ENCODE measurements at regions not wholly inside any gene's neighbourhood (a gene's known extent, or its start where the extent isn't known, plus 50 kb on each side); places are given as distances from the start of the nearest gene placed in this dataset.

DNA sequence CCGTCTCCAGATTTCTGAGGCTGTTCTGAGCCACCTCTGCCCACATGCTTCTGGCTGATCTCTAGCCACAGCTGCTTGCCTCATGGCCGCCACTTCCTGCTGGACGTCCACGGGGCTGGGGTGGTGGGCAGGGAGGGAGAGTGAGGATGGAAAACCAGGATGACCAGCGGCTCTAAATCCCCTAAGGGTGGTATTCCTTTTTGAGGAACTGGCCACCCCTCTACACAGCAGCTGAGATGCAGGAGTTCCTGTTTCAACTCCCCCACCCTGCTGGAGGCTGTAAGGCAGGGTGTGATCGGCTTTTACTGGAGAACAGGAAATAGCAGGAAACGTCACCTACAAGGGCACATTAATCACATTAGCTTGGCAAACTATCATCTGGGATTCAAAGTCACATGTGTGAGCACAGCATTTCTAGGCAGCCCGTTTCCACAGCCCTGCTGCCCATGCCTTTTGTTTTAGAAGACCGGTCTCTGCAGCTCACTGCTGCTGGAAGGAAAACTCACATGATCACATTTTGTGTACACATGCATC is 181.6 kb upstream of the ECI2 start:
- Histone ChIP-seq H3K9me3 (ENCODE audit: control insufficient read depth, insufficient read depth, low read length) (peaks cover 5% of the 10 kb centered on the region), H3K4me3 (ENCODE audit: low read depth, low read length) (no peak overlapping the region), H3K36me3 (ENCODE audit: control insufficient read depth, insufficient read depth, low read length) (no peaks in the 10 kb centered on the region), H3K27ac (ENCODE audit: low read depth, low read length) (no peak overlapping the region), H3K27me3 (ENCODE audit: control insufficient read depth, insufficient read depth, low read length) (no peaks in the 10 kb centered on the region), H3K4me1 (ENCODE audit: control insufficient read depth, insufficient read depth, low read length) (no peaks in the 10 kb centered on the region)
- DNase-seq (ENCODE audit: low read depth in 4 of 6, low spot score in 6 of 6): peak in 1 of 6 donors; percentile 56
- 50% methylated on average over 5 of the region's 9 CpGs for WGBS (ENCODE audit: insufficient coverage)

DNA sequence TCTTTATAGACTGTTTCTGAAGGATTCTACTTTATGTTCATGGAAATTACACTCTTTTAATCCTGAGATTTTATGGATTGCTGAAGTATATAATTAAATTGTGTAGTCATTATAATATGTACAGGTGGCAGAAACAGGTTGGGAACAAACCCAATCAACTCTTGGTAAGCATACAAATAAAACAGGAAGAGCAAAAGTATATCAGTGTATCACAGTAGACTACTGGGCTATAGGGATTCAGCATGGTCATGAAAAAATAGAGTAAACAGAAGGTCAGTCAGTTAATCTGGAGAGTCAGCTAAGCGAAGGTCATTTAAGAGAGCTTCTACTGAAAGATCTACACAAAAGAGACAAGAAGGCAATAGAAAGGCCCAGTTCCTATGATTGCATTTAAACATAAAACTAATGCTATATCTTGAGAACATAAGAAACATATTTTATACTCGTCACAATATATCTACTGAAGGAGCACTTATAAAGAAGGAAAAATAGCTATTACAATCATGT is 178.9 kb upstream of the ECI2 start:
- peaks cover 5% of the 10 kb centered on the region for H3K9me3 ChIP-seq (ENCODE audit: control insufficient read depth, insufficient read depth, low read length)
- no CpG with 5 or more reads among the region's 2 CpGs for WGBS (ENCODE audit: insufficient coverage)
- H3K4me3 ChIP-seq (ENCODE audit: low read depth, low read length): no peak overlapping the region
- no peak for DNase-seq (ENCODE audit: low read depth in 4 of 6, low spot score in 6 of 6)
- H3K36me3 ChIP-seq (ENCODE audit: control insufficient read depth, insufficient read depth, low read length): no peaks in the 10 kb centered on the region
- no peaks in the 10 kb centered on the region for H3K4me1 ChIP-seq (ENCODE audit: control insufficient read depth, insufficient read depth, low read length)
- no peak overlapping the region for H3K27ac ChIP-seq (ENCODE audit: low read depth, low read length)
- no peaks in the 10 kb centered on the region for H3K27me3 ChIP-seq (ENCODE audit: control insufficient read depth, insufficient read depth, low read length)

DNA sequence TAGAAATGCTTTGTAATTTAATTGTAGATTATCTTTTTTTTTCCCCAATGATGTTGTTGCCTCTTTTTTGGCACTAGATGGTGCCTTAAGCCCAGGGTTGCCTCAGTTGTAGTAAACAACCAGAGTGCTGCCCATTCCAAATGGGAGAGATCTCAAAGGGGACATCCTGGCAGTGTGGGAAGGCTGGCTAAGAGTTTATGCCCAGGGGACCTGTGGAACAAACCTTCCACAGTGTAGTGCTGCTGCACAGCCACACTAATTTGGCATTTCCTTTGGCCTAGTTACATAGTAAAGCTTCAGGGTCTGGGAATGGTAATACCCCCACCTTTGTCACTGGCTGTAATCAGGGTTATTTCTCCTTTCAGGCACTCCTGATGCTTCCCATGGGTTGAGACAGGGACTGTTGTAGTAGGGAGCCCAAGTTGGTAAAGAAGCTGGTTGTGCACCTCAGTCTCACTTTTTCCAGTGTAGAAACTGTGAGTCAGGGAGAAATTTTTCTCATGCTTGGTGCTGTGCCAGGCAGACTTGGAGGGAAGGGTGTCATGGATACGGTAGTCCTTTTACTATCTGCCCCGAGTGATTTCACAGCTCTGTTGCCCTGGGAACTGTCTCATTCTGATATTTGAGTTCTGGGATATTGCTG is 177.8 kb upstream of the ECI2 start:
- WGBS (ENCODE audit: insufficient coverage): 79% methylated on average over 2 of the region's 2 CpGs
- no peak overlapping the region for H3K27ac ChIP-seq (ENCODE audit: low read depth, low read length)

DNA sequence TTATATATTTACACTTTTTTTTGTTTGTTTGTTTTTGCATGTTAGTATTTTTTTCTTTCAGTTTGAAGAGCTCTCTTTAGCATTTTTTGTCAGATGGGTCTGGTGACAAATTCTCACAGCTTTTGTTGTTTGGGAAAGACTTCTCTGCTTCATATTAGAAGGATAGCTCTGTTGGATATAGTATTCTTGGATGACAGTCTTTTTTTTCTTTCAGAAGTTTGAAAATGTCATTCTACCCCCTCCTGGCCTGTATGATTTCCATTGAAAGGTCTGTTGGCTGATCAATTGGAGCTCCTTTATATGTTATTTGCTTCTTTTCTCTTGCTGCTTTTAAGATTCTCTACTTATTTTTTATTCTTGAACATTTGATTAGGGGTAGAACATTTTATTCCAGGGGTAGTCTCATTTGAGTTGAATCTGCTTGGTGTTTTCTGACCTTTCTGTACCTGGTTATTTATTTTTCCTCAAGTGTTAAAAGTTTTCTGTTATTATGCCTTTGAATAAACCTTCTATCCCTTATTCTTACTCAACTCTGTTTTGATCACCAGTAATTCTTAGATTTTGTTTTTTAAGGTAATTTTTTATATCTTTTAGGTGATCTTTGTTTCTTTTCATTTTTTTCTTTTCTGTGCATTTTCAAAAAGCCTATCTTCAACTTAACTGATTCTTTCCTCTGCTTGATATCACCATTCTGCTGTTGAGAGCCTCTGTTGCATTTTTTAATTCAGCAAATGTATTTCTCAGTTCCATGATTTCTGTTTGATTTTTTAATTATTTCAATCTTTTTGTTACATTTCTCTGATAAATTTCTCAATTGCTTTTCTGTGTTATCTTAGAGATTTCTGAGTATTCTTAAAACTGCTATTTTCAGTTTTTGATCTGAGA is 176.8 kb upstream of the ECI2 start:
- H3K9me3 ChIP-seq (ENCODE audit: control insufficient read depth, insufficient read depth, low read length): peaks cover 5% of the 10 kb centered on the region
- H3K27ac ChIP-seq (ENCODE audit: low read depth, low read length): no peak overlapping the region
- no peaks in the 10 kb centered on the region for H3K4me1 ChIP-seq (ENCODE audit: control insufficient read depth, insufficient read depth, low read length)
- H3K36me3 ChIP-seq (ENCODE audit: control insufficient read depth, insufficient read depth, low read length): no peaks in the 10 kb centered on the region
- no peak for DNase-seq (ENCODE audit: low read depth in 4 of 6, low spot score in 6 of 6)
- no peaks in the 10 kb centered on the region for H3K27me3 ChIP-seq (ENCODE audit: control insufficient read depth, insufficient read depth, low read length)
- H3K4me3 ChIP-seq (ENCODE audit: low read depth, low read length): no peak overlapping the region

More for the DNA sequence above, 177.8 kb upstream of the ECI2 start:
- H3K36me3 ChIP-seq (ENCODE audit: control insufficient read depth, insufficient read depth, low read length): no peaks in the 10 kb centered on the region
- H3K9me3 ChIP-seq (ENCODE audit: control insufficient read depth, insufficient read depth, low read length): peaks cover 5% of the 10 kb centered on the region
- no peaks in the 10 kb centered on the region for H3K4me1 ChIP-seq (ENCODE audit: control insufficient read depth, insufficient read depth, low read length)
- DNase-seq (ENCODE audit: low read depth in 4 of 6, low spot score in 6 of 6): peak in 4 of 6 donors; percentile 13 to 56 (median 28)
- H3K4me3 ChIP-seq (ENCODE audit: low read depth, low read length): no peak overlapping the region
- H3K27me3 ChIP-seq (ENCODE audit: control insufficient read depth, insufficient read depth, low read length): no peaks in the 10 kb centered on the region

DNA sequence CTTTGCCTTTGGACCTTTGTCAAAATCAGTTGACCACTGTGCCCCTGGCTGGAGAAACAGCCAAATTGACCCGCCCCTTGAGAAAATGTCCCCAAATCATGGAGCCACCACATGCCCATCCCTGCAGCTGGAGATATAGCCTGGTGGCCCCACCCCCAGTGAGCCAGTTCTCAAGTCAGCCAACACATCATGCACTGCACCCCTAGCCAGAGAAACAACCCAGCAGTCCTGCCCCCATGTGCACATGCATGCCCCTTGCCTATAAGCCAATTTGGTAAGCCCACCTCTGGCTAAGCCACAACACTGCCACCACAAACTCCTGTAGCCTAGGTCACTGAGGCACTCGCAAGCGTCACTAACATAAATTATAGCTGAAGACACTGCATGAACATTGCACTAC is 174.2 kb upstream of the ECI2 start:
- DNase-seq (ENCODE audit: low read depth in 4 of 6, low spot score in 6 of 6): no peak
- Histone ChIP-seq H3K9me3 (ENCODE audit: control insufficient read depth, insufficient read depth, low read length) (peaks cover 5% of the 10 kb centered on the region), H3K27me3 (ENCODE audit: control insufficient read depth, insufficient read depth, low read length) (no peaks in the 10 kb centered on the region), H3K36me3 (ENCODE audit: control insufficient read depth, insufficient read depth, low read length) (no peaks in the 10 kb centered on the region), H3K4me1 (ENCODE audit: control insufficient read depth, insufficient read depth, low read length) (no peaks in the 10 kb centered on the region), H3K27ac (ENCODE audit: low read depth, low read length) (no peak overlapping the region), H3K4me3 (ENCODE audit: low read depth, low read length) (no peak overlapping the region)
- WGBS (ENCODE audit: insufficient coverage): 61% methylated on average over 3 of the region's 3 CpGs

DNA sequence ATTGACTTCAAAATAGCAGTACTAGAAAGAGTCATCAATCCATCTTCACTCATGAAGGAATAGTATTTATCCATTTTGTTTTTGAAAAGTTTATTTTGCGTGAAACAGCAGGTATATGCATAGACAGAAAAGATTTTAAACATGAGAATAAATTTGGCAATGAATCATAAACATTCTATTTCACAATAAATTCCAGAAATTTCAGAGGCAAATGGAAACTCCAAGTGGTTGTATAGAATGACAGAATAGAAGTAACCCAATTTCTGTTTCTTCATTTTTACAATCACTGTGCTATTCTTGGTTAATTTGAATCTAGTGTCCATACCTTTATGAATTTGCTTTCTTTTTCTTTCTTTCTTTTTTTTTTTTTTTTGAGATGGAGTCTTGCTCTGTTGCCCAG is 173.0 kb upstream of the ECI2 start:
- H3K27me3 ChIP-seq (ENCODE audit: control insufficient read depth, insufficient read depth, low read length): no peaks in the 10 kb centered on the region
- no peak overlapping the region for H3K27ac ChIP-seq (ENCODE audit: low read depth, low read length)
- no peak overlapping the region for H3K4me3 ChIP-seq (ENCODE audit: low read depth, low read length)
- H3K36me3 ChIP-seq (ENCODE audit: control insufficient read depth, insufficient read depth, low read length): no peaks in the 10 kb centered on the region
- no peak for DNase-seq (ENCODE audit: low read depth in 4 of 6, low spot score in 6 of 6)
- WGBS (ENCODE audit: insufficient coverage): no CpG with 5 or more reads among the region's 1 CpG
- no peaks in the 10 kb centered on the region for H3K4me1 ChIP-seq (ENCODE audit: control insufficient read depth, insufficient read depth, low read length)
- H3K9me3 ChIP-seq (ENCODE audit: control insufficient read depth, insufficient read depth, low read length): peaks cover 2% of the 10 kb centered on the region

DNA sequence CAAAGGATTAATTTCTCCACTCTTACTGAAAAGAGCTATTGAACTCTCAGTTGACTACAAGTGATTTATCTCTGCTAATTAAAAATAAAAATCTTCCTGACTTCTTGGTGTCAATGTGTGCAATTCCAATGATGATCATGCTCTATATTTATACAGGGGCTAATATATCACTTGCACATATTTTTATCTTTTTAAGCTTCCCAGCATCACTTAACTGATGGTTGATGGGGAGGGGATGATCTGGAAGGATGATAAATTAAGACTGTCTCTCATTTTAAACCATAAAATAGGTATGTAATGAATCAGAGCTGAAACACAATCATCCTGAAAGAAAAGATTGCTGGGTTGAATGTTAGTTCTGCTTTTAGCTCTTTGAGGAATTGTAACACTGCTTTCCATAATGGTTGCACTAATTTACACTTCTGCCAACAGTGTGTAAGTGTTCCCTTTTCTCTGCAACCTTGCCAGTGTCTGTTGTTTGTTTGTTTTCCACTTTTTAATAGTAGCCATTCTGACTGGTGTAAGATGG is 169.6 kb upstream of the ECI2 start:
- no peaks in the 10 kb centered on the region for H3K9me3 ChIP-seq (ENCODE audit: control insufficient read depth, insufficient read depth, low read length)
- no peak for DNase-seq (ENCODE audit: low read depth in 4 of 6, low spot score in 6 of 6)
- H3K4me3 ChIP-seq (ENCODE audit: low read depth, low read length): no peak overlapping the region
- no peak overlapping the region for H3K27ac ChIP-seq (ENCODE audit: low read depth, low read length)
- H3K36me3 ChIP-seq (ENCODE audit: control insufficient read depth, insufficient read depth, low read length): no peaks in the 10 kb centered on the region
- no peaks in the 10 kb centered on the region for H3K4me1 ChIP-seq (ENCODE audit: control insufficient read depth, insufficient read depth, low read length)
- H3K27me3 ChIP-seq (ENCODE audit: control insufficient read depth, insufficient read depth, low read length): no peaks in the 10 kb centered on the region

DNA sequence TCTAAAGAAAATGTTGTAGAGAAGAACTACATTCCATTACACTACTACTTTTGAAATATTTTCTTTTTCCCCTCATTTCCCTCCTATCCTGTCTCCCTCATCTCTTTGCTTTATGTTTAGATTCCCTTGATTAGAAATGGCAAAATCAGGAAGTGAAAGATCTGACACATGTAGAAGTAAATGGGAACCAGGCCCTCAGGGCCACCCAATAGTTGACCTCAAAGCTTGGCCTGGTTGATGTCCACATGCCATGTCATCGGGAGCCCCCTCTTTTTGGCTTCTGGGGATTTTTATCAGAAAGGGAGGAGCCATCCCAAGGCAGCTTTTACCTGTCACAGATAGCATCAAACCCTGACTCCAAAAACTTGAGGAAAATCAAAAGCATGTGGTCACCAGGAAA is 168.3 kb upstream of the ECI2 start:
- no peak for DNase-seq (ENCODE audit: low read depth in 4 of 6, low spot score in 6 of 6)
- Histone ChIP-seq H3K9me3 (ENCODE audit: control insufficient read depth, insufficient read depth, low read length) (no peaks in the 10 kb centered on the region), H3K27me3 (ENCODE audit: control insufficient read depth, insufficient read depth, low read length) (no peaks in the 10 kb centered on the region), H3K27ac (ENCODE audit: low read depth, low read length) (no peak overlapping the region), H3K4me1 (ENCODE audit: control insufficient read depth, insufficient read depth, low read length) (no peaks in the 10 kb centered on the region), H3K36me3 (ENCODE audit: control insufficient read depth, insufficient read depth, low read length) (no peaks in the 10 kb centered on the region), H3K4me3 (ENCODE audit: low read depth, low read length) (no peak overlapping the region)
- WGBS (ENCODE audit: insufficient coverage): no CpG with 5 or more reads among the region's 1 CpG

DNA sequence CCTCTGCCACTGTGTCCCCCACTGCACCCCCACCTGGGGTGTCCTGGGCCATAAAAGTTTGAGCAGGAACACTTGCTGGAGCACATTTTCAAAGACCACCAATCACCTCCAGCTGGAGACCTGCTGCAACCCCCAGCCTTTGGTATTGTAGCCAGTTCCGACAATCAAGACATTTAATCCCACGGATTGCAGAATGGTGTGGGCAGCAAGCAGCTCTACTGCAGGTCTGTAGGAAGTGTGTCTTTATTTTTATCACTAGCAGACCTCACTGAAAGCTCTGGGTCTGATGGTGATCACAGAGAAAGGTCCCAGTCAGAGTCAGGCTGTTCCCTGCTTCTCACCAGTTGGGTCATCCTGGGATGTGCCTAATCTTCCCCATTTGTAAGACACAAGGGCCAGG is 167.1 kb upstream of the ECI2 start:
- H3K27ac ChIP-seq (ENCODE audit: low read depth, low read length): no peak overlapping the region
- H3K27me3 ChIP-seq (ENCODE audit: control insufficient read depth, insufficient read depth, low read length): no peaks in the 10 kb centered on the region
- no peaks in the 10 kb centered on the region for H3K36me3 ChIP-seq (ENCODE audit: control insufficient read depth, insufficient read depth, low read length)
- H3K9me3 ChIP-seq (ENCODE audit: control insufficient read depth, insufficient read depth, low read length): no peaks in the 10 kb centered on the region
- H3K4me3 ChIP-seq (ENCODE audit: low read depth, low read length): no peak overlapping the region
- no peaks in the 10 kb centered on the region for H3K4me1 ChIP-seq (ENCODE audit: control insufficient read depth, insufficient read depth, low read length)
- DNase-seq (ENCODE audit: low read depth in 4 of 6, low spot score in 6 of 6): no peak
- WGBS (ENCODE audit: insufficient coverage): no CpG with 5 or more reads among the region's 2 CpGs

All from spinal cord (tissue), 9 donors.